GM10248 (cell line): ENCODE measurements at regions not wholly inside any gene's neighbourhood (a gene's known extent, or its start where the extent isn't known, plus 50 kb on each side); places are given as distances from the start of the nearest gene placed in this dataset.

Experiments used
- CTCF ChIA-PET: fragments of 300-600 bp; sonication (Branson Sonifier 250); formaldehyde crosslinking; extraction: SDS; loops from one replicate; lab custom pipeline; 2021; ENCODE audit warnings: antibody characterized with exemption; lab: Yijun Ruan, JAX
- POLR2A ChIA-PET: fragments of 350-650 bp; sonication (Branson Sonifier 250); formaldehyde crosslinking; extraction: SDS; loops from one replicate; lab custom pipeline; 2020; ENCODE audit warnings: antibody characterized with exemption; lab: Yijun Ruan, JAX
- DNase-seq: peaks from one replicate; pipeline ENCODE4 v3.0.0; 2012; ENCODE audit errors: extremely low spot score
- TF ChIP-seq, protein P1 (sequence below): IDR thresholded peaks from 2 replicates; pipeline ENCODE4 v1.5.1; 2012; ENCODE audit warnings: mild to moderate bottlenecking, low read depth; ENCODE audit errors: extremely low read depth, missing control alignments, control extremely low read depth

DNA sequence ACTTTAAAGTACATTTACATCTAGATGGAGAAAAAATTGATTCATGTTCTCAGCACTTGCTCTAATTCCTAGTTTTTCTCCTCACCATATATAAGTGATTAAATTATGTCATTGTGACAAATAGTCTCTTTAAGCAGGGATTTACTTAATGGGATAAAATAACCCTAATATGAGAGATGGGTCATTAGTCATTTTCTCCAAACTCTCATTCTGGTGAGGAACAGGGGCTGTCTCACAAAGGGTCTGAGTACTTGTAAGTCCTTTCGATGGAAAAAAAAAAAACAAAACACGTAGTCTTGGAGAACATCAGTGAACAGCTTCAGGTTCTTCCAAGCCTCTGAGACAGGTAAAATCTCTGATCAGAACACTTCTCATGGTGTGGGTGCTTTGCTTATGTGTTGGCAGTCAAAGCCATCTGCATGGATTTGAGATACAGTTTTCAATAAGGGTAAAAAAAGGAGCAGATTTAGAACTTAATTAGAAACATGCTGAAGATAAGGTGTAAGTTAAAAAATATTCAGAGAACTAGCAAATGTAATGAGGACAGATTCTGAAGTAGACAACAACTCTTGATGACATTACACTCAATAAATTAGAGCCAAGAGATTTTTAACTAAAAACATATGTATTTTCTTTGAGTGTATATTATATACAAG, 1668.9 kb upstream of the MIR17HG start:
- TF ChIP-seq, protein P1, sequence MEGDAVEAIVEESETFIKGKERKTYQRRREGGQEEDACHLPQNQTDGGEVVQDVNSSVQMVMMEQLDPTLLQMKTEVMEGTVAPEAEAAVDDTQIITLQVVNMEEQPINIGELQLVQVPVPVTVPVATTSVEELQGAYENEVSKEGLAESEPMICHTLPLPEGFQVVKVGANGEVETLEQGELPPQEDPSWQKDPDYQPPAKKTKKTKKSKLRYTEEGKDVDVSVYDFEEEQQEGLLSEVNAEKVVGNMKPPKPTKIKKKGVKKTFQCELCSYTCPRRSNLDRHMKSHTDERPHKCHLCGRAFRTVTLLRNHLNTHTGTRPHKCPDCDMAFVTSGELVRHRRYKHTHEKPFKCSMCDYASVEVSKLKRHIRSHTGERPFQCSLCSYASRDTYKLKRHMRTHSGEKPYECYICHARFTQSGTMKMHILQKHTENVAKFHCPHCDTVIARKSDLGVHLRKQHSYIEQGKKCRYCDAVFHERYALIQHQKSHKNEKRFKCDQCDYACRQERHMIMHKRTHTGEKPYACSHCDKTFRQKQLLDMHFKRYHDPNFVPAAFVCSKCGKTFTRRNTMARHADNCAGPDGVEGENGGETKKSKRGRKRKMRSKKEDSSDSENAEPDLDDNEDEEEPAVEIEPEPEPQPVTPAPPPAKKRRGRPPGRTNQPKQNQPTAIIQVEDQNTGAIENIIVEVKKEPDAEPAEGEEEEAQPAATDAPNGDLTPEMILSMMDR = no peak
- ChIA-PET CTCF (no interaction called here), POLR2A (no interaction called here)
- DNase-seq = no peak

DNA sequence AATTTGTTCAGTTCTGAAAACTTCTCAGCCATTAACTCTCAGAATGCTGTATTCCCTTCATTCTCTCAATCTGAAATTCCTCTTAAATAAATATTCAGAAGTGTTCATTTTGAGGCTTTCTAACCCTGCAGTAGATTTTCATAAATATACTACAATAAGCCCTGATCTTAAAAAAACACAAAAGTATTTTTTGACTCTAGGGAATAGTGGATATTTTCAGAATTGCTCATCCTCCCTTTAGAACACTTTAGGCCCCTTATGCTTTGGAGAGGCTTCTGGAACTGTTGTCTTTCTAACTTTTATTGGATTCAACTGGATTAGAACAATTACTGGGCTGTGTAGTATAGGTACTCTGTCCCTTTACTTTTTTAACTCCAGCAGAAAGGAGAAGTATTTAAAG, 1662.6 kb upstream of the MIR17HG start:
- DNase-seq = no peak
- TF ChIP-seq, protein P1 = no peak
- ChIA-PET CTCF (interaction anchor here (1.0 kb wide), 1 partner anchor 10 kb away, joined by 4 read pairs; no protein-coding TSS in a partner anchor), POLR2A (no interaction called here)

DNA sequence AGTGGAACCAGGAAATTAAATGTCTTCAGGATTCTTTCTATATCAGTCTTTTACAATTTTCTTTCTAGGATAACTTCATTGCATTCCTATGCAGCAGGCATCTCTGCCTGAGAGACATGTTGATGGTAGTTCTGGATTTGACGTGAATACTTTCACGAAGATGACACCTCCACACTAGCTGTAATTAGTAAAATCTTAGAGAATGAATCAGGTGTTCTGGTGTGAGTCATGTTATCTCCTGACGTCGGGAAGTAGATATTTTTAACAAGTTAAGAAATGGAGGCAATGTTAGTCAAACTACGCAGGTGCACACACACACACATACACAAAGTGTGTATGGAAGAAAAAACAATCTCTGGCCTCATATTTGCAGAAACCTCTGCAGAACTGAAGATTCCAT, 1661.3 kb upstream of the MIR17HG start:
- no peak for DNase-seq
- CTCF ChIA-PET = no interaction called here
- TF ChIP-seq, protein P1 = no peak
- POLR2A ChIA-PET = no interaction called here

DNA sequence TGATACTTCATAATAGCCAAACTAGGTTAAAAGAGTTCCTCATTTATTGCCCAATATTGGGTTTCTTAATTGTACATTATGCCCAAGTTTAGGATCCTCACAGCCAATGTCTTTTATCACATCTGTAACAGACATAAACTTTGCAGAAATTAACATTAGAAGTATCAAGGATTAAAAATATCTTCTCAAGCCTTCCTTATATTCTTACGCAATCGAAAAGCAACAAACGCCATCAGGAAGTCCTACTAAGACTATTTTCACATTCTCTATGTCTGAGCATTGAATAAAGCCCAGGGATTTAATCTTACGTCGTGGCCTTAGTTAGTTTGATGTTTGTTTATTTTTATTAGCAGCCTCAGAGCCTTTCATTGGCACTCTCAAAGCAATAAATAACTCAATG, 1660.4 kb upstream of the MIR17HG start:
- CTCF ChIA-PET = interaction anchor here (1.3 kb wide), 1 partner anchor 10 kb away, joined by 3 read pairs; no protein-coding TSS in a partner anchor
- TF ChIP-seq, protein P1 = no peak
- no peak for DNase-seq
- POLR2A ChIA-PET = no interaction called here

DNA sequence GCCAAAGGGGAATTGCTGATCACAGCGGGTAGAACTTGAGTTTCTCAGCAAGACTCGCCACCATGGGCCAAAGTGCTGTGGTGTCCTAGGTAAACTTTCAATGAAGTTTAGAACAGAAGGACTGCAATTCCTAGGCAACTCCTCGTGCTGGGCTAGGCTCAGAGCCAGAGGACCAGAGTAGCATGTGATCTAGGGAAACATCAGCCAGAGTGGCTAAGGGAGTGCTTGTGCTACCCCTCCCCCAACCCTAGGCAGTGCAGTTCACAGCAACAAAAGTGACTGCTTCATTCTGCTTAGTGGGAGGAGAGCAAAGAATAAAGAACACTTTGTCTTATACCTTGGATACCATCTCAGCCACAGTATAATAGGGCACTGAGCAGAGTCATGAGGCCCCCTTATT, 1658.6 kb upstream of the MIR17HG start:
- ChIA-PET CTCF (no interaction called here), POLR2A (no interaction called here)
- TF ChIP-seq, protein P1 = no peak
- no peak for DNase-seq

DNA sequence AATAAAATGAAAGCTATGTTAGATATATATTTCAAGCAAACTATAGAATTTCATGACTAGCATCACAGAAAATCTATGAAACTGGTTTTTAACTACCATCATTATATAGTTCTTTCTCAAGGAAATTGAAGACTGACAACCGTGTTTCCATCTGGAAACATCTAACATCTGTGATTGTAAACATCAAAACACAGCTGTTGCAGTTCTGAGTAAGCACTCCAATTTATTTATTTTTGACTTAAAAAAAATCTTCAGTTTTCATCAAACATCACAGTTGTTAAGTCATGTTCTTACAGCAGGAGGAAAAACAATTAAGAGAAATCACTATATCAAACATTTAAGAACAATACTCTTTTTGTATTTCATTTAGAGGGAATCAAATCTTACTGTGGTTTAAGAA, 1653.0 kb upstream of the MIR17HG start:
- CTCF ChIA-PET = interaction anchor here (0.9 to 1.3 kb wide), 2 partner anchors 10 to 13 kb away, joined by 3 to 4 read pairs; no protein-coding TSS in a partner anchor
- DNase-seq = no peak
- POLR2A ChIA-PET = no interaction called here
- TF ChIP-seq, protein P1 = no peak
